ENCODE measurements at regions not wholly inside any gene's neighbourhood (a gene's known extent, or its start where the extent isn't known, plus 50 kb on each side); places are given as distances from the start of the nearest gene placed in this dataset.

- TF ChIP-seq, protein P1, sequence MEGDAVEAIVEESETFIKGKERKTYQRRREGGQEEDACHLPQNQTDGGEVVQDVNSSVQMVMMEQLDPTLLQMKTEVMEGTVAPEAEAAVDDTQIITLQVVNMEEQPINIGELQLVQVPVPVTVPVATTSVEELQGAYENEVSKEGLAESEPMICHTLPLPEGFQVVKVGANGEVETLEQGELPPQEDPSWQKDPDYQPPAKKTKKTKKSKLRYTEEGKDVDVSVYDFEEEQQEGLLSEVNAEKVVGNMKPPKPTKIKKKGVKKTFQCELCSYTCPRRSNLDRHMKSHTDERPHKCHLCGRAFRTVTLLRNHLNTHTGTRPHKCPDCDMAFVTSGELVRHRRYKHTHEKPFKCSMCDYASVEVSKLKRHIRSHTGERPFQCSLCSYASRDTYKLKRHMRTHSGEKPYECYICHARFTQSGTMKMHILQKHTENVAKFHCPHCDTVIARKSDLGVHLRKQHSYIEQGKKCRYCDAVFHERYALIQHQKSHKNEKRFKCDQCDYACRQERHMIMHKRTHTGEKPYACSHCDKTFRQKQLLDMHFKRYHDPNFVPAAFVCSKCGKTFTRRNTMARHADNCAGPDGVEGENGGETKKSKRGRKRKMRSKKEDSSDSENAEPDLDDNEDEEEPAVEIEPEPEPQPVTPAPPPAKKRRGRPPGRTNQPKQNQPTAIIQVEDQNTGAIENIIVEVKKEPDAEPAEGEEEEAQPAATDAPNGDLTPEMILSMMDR (IDR thresholded peaks at IDR 0.05): no peak
- TF ChIP-seq POLR2A (IDR thresholded peaks at IDR 0.05): no peak
Measured at GRCh38 chr15:94535298-94536048, 304.1 kb downstream of the MCTP2 start.
